Hematopoietic multipotent progenitor cell treated with erythropoietin and hydrocortisone succinate and interleukin-3 and kit ligand, for 6 days (in vitro differentiated cells): ENCODE measurements at regions not wholly inside any gene's neighbourhood (a gene's known extent, or its start where the extent isn't known, plus 50 kb on each side); places are given as distances from the start of the nearest gene placed in this dataset.

Experiments
- DNase-seq: peaks from one replicate; pipeline ENCODE4 v3.0.0-alpha.2; 2015

DNA sequence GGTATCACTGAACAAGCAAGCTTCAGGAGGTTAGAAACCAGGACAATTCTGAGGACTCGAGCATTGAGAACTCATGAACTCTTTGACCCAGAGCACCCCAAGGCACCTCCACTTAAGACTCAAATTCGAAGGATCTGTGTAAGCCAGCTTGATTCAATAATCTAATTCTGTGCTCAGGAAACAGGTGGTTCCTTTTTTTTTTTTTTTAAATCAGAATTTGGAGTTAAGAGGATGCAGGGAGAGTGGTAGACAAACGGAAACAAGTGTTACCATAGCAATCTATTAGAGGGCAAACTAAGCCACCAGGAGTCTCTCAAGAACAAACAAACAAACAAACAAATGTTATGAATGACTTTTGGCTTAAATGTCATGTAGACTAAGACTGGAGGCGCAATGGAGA, 53.8 kb upstream of the DPH5 start:
- DNase-seq, result peak; percentile 29

GRCh38 chr1:101077849-101078248, 52.3 kb upstream of the DPH5 start:
- no peak for DNase-seq

DNA sequence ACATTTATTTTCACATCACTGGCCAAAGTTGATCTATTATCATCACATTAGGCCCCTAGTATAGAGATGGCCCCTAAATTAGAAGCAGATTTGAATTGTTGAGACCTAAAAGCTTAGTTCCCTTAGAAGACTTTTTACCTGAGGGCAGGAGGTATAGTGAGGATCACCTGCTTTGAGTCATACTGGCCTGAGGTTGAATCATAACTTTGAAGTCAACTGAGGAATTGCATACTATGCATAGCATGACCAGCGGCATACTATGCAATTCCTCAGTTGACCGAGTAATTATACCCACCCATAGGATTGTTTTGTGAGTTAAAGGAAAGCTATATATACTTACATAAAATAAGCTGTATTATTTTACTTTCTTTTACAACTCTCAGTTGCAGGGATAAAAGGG, 50.3 kb upstream of the DPH5 start:
- no peak for DNase-seq
